Lower leg skin (tissue), 4 donors: ENCODE measurements at regions not wholly inside any gene's neighbourhood (a gene's known extent, or its start where the extent isn't known, plus 50 kb on each side); places are given as distances from the start of the nearest gene placed in this dataset.
"Not testable (repeated sequence)": the region's sequence is repeated elsewhere in the genome, so short reads cannot be mapped to it uniquely, and the experiment has no call there.

ENCODE experiments used
- DNase-seq, 2 donors: peaks; one replicate each; pipeline ENCODE4 v3.0.0-alpha.2; 2019; ENCODE audit warnings: low spot score in 2 of 2
- H3K4me3 ChIP-seq: fragments of 200-600 bp; sonication (generic); 2 replicates; pipeline ENCODE4 v1.5.1; 2017; ENCODE audit warnings: mild to moderate bottlenecking, low read depth; ENCODE audit not compliant: poor library complexity, severe bottlenecking
- POLR2A ChIP-seq, 2 donors: fragments of 450-650 bp; IDR thresholded peaks; one replicate each; pipeline ENCODE4 v1.6.1; 2016 to 2017; ENCODE audit warnings: antibody characterized with exemption in 2 of 2, mild to moderate bottlenecking in 1 of 2, moderate library complexity in 1 of 2
- WGBS, 2 donors: methylation state at CpG; one replicate each; pipeline ENCODE4 v1.1.5; 2018; 5-methylcytosine and 5-hydroxymethylcytosine counted together
- intact Hi-C: fragments of 100-400 bp; cut with DNase I; formaldehyde crosslinking; loops from one replicate; pipeline ENCODE4 v1.15.0; 2023; ENCODE audit warnings: low total_unique reads
- TF ChIP-seq, protein P1 (sequence below), 3 donors: fragments of 450-650 bp; IDR thresholded peaks; one replicate each; pipeline ENCODE4 v1.5.1; 2016; ENCODE audit warnings: antibody characterized with exemption in 3 of 3, mild to moderate bottlenecking in 3 of 3, moderate library complexity in 2 of 3

- intact Hi-C loops: no loop called here
- no peak for DNase-seq
- H3K4me3 ChIP-seq: no peak overlapping the region
- no peak for TF ChIP-seq POLR2A (IDR thresholded peaks at IDR 0.05)
- TF ChIP-seq, protein P1, sequence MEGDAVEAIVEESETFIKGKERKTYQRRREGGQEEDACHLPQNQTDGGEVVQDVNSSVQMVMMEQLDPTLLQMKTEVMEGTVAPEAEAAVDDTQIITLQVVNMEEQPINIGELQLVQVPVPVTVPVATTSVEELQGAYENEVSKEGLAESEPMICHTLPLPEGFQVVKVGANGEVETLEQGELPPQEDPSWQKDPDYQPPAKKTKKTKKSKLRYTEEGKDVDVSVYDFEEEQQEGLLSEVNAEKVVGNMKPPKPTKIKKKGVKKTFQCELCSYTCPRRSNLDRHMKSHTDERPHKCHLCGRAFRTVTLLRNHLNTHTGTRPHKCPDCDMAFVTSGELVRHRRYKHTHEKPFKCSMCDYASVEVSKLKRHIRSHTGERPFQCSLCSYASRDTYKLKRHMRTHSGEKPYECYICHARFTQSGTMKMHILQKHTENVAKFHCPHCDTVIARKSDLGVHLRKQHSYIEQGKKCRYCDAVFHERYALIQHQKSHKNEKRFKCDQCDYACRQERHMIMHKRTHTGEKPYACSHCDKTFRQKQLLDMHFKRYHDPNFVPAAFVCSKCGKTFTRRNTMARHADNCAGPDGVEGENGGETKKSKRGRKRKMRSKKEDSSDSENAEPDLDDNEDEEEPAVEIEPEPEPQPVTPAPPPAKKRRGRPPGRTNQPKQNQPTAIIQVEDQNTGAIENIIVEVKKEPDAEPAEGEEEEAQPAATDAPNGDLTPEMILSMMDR (IDR thresholded peaks at IDR 0.05): no peak
- 40 to 41% methylated on average over 2 of the region's 2 CpGs for WGBS, 2 donors
Observed at GRCh38 chrX:143287236-143287635, 230.0 kb downstream of the SPANXN3 start.

DNA sequence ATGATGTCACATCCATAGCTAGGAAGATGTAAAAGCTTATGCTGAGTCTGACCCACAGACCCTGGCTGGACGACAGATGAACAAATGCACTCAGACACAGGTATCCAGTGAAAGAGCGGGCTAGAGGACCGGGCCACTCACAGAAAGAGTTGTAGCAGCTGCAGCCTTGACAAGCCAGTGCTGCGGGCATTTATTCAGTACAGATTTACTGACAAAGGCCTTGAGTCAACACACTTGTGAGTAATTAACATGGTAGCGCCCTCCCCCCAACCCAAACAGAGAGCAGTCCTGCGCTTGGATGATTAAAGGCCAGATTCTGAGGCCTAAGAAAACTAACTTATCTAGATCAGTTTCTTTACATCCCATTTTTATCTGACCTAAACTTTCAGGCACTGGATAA lies 244.6 kb downstream of the SPANXN4 start:
- WGBS, 2 donors: 61 to 80% methylated on average over 6 of the region's 6 CpGs

DNA sequence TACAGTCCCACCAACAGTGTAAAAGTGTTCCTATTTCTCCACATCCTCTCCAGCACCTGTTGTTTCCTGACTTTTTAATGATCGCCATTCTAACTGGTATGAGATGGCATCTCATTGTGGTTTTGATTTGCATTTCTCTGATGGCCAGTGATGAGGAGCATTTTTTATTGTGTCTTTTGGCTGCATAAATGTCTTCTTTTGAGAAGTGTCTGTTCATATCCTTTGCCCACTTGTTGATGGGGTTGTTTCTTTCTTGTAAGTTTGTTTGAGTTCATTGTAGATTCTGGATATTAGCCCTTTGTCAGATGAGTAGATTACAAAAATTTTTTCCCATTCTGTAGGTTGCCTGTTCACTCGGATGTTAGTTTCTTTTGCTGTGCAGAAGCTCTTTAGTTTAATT lies 218.9 kb downstream of the SPANXN4 start:
- WGBS, 2 donors: 72 to 94% methylated on average over 2 of the region's 2 CpGs

More for the DNA sequence above, 244.6 kb downstream of the SPANXN4 start:
- intact Hi-C loops: no loop called here
- TF ChIP-seq, protein P1 (IDR thresholded peaks at IDR 0.05): no peak
- no peak for TF ChIP-seq POLR2A (IDR thresholded peaks at IDR 0.05)
- DNase-seq: no peak
- H3K4me3 ChIP-seq: no peak overlapping the region

GRCh38 chrX:143240658-143241057 lies 214.9 kb downstream of the SPANXN4 start:
- TF ChIP-seq, protein P1 (IDR thresholded peaks at IDR 0.05): no peak
- no peak overlapping the region for H3K4me3 ChIP-seq
- DNase-seq: no peak
- 71 to 85% methylated on average over 1 of the region's 1 CpG for WGBS, 2 donors
- intact Hi-C loops: no loop called here

More for the DNA sequence above, 218.9 kb downstream of the SPANXN4 start:
- intact Hi-C loops, DNase-seq, H3K4me3 ChIP-seq: not testable (repeated sequence)

DNA sequence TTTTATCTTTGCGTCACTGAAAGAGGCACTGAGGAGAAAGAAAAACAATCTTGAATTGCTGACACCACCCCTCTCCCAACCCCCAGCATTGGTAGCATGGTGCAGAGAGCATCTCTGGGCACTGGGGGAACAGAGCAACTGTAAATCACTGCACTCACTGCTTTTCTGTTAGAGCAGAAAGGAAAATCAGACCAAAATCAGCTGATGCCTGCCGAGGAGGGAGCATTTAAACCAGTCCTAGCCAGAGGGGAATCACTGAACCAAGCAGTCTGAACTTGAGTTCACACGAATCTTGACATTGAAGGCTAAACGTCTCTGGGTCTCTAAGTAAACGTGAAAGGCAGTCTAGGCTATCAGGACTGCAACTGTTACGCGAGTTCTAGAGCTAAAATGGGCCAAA lies 205.8 kb downstream of the SPANXN4 start:
- H3K4me3 ChIP-seq: no peak overlapping the region
- WGBS, 2 donors: 74 to 79% methylated on average over 7 of the region's 7 CpGs
- intact Hi-C loops: no loop called here
- no peak for TF ChIP-seq POLR2A (IDR thresholded peaks at IDR 0.05)
- TF ChIP-seq, protein P1 (IDR thresholded peaks at IDR 0.05): no peak
- no peak for DNase-seq

DNA sequence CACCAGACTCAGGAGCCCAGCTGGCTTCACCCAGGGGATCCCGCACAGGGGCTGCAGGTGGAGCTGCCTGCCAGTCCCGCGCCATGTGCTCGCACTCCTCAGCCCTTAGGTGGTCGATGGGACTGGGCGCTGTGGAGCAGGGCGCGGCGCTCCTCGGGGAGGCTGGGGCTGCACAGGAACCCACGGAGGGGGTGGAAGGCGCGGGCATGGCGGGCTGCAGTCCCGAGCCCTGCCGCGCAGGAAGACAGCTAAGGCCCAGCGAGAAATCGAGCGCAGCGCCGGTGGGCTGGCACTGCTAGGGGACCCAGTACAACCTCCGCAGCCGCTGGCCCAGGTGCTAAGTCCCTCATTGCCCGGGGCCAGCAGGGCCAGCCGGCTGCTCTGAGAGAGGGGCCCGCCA lies 202.9 kb downstream of the SPANXN4 start:
- H3K4me3 ChIP-seq, DNase-seq, intact Hi-C loops: not testable (repeated sequence)
- WGBS, 2 donors: 95% methylated on average over 27 of the region's 27 CpGs; no CpG with 5 or more reads in 1 of the 2 donors

DNA sequence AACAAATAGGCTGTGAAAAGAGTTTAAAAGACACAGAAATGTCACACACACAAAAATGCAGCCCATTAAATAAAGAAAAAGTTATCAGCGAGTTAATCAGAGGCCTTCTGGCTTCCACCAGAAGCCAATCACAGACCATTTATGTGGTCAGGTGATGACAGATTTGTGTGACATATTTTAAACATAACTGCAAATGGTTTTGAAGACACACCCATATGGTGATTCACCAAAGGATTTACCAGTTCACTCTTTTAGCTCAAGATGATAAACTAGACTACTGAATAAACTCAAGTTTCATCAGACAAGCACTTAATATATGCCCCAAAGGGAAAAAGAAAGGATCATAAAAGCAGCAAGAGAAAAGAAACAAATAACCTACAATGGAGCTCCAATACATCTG lies 181.2 kb downstream of the SPANXN4 start:
- intact Hi-C loops: no loop called here
- TF ChIP-seq POLR2A (IDR thresholded peaks at IDR 0.05): no peak
- TF ChIP-seq, protein P1 (IDR thresholded peaks at IDR 0.05): no peak
- WGBS, 2 donors: 57 to 77% methylated on average over 1 of the region's 1 CpG
- DNase-seq: no peak
- no peak overlapping the region for H3K4me3 ChIP-seq
